Caco-2 (cell line): ENCODE measurements at regions not wholly inside any gene's neighbourhood (a gene's known extent, or its start where the extent isn't known, plus 50 kb on each side); places are given as distances from the start of the nearest gene placed in this dataset.

Source experiments
- BruUV-seq: library from RNA; stranded (reverse); fragments of 400-500 nt; replicated peaks from 2 replicates; lab custom pipeline; 2021; lab: Mats Ljungman, UMichigan
- CTCF ChIA-PET: fragments of 300-600 bp; sonication (Branson Sonifier 250); formaldehyde crosslinking; loops from one replicate; lab custom pipeline; 2022; ENCODE audit warnings: antibody characterized with exemption; lab: Charles Lee
- POLR2A ChIA-PET: fragments of 300-600 bp; sonication (Branson Sonifier 250); formaldehyde crosslinking; loops from one replicate; lab custom pipeline; 2022; ENCODE audit warnings: antibody characterized with exemption; lab: Charles Lee
- DNase-seq, 2 experiments: peaks; one replicate each; pipeline versions ENCODE4 v3.0.0 to v3.0.0-alpha.2; 2020 to 2022
- H3K27me3 ChIP-seq: replicated peaks from 2 replicates; pipeline ENCODE4 v1.6.0; 2011; ENCODE audit warnings: low read length; ENCODE audit not compliant: control insufficient read depth, insufficient read depth
- H3K36me3 ChIP-seq: 2 replicates; pipeline ENCODE4 v1.5.1; 2011; ENCODE audit warnings: low read length; ENCODE audit not compliant: control insufficient read depth, insufficient read depth
- H3K4me1 ChIP-seq: fragments of 250-450 bp; sonication (Bioruptor Pico); 2 replicates; pipeline ENCODE4 v1.5.1; 2020; ENCODE audit warnings: mild to moderate bottlenecking
- H3K4me3 ChIP-seq: 2 replicates; pipeline ENCODE4 v1.5.1; 2011; ENCODE audit warnings: low read depth, mild to moderate bottlenecking, control low read depth, low read length
- H3K9me3 ChIP-seq: fragments of 250-450 bp; sonication (Bioruptor Pico); 2 replicates; pipeline ENCODE4 v1.5.1; 2020; ENCODE audit warnings: mild to moderate bottlenecking, moderate library complexity
- H3K27ac Mint-ChIP-seq: one replicate; pipeline ENCODE4 v1.8.0; 2022; ENCODE audit warnings: mixed read lengths; ENCODE audit not compliant: unreplicated experiment
- H3K27me3 Mint-ChIP-seq: one replicate; pipeline ENCODE4 v1.8.0; 2022; ENCODE audit warnings: mixed read lengths; ENCODE audit not compliant: insufficient read depth, unreplicated experiment
- H3K36me3 Mint-ChIP-seq: one replicate; pipeline ENCODE4 v1.8.0; 2022; ENCODE audit warnings: mild to moderate bottlenecking, mixed read lengths; ENCODE audit not compliant: insufficient read depth, unreplicated experiment
- H3K4me1 Mint-ChIP-seq: one replicate; pipeline ENCODE4 v1.8.0; 2022; ENCODE audit warnings: low read depth, mixed read lengths; ENCODE audit not compliant: unreplicated experiment
- H3K4me3 Mint-ChIP-seq: one replicate; pipeline ENCODE4 v1.8.0; 2022; ENCODE audit warnings: mild to moderate bottlenecking, moderate library complexity, mixed read lengths; ENCODE audit not compliant: unreplicated experiment
- H3K9me3 Mint-ChIP-seq: one replicate; pipeline ENCODE4 v1.8.0; 2022; ENCODE audit warnings: mixed read lengths; ENCODE audit not compliant: unreplicated experiment
- intact Hi-C: fragments of 100-400 bp; cut with micrococcal nuclease; formaldehyde crosslinking; loops from one replicate; pipeline ENCODE4 v1.10.0; 2022; ENCODE audit not compliant: unreplicated experiment
- TF ChIP-seq, protein P1 (sequence below), 2 experiments: fragments of 200-600 bp in 1 of 2; IDR thresholded peaks; 1 replicate in 1 of 2; 2 replicates in 1 of 2; pipeline versions ENCODE4 v1.5.1 to v1.8.0; 2011 to 2022; ENCODE audit warnings: antibody characterized with exemption in 1 of 2, control low read depth in 1 of 2, inconsistent platforms in 1 of 2, low read depth in 1 of 2, low read length in 1 of 2, mild to moderate bottlenecking in 1 of 2, moderate library complexity in 1 of 2; ENCODE audit not compliant: insufficient read depth in 1 of 2, severe bottlenecking in 1 of 2, unreplicated experiment in 1 of 2

DNA sequence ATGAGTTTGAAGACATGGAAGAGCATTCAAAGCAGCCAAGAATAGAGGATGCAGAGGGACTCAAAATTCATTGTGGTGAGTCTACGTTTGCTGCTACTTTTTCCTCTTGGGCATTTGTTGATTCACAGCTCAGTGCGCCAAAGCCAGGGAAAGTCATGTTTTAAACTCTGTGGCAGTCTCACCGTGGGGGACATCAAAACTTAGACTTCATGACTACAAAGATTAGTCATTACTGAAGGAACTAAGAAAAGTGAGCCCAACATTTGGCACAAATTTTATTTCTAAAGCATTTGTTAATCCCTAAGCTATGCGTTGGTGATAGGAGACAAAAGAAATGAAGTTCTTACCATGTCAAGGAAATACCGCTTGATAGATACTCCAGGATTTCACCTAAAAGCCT is 73.7 kb upstream of the MTAP start:
- TF ChIP-seq, protein P1, sequence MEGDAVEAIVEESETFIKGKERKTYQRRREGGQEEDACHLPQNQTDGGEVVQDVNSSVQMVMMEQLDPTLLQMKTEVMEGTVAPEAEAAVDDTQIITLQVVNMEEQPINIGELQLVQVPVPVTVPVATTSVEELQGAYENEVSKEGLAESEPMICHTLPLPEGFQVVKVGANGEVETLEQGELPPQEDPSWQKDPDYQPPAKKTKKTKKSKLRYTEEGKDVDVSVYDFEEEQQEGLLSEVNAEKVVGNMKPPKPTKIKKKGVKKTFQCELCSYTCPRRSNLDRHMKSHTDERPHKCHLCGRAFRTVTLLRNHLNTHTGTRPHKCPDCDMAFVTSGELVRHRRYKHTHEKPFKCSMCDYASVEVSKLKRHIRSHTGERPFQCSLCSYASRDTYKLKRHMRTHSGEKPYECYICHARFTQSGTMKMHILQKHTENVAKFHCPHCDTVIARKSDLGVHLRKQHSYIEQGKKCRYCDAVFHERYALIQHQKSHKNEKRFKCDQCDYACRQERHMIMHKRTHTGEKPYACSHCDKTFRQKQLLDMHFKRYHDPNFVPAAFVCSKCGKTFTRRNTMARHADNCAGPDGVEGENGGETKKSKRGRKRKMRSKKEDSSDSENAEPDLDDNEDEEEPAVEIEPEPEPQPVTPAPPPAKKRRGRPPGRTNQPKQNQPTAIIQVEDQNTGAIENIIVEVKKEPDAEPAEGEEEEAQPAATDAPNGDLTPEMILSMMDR (IDR thresholded peaks at IDR 0.05; ENCODE audit: insufficient read depth in 1 of 2, low read depth in 1 of 2, low read length in 1 of 2, severe bottlenecking in 1 of 2, unreplicated experiment in 1 of 2), result no peak
- no TSS peak for BruUV-seq
- POLR2A ChIA-PET, result no interaction called here
- Histone ChIP-seq H3K27me3 (no peaks in the 10 kb centered on the region), H3K9me3 (no peaks in the 10 kb centered on the region), H3K4me1 (no peaks in the 10 kb centered on the region), H3K36me3 (no peaks in the 10 kb centered on the region), H3K4me3 (no peak overlapping the region)
- no peaks in the 10 kb centered on the region for H3K4me1 Mint-ChIP-seq
- CTCF ChIA-PET, result no interaction called here
- H3K27me3 Mint-ChIP-seq, result peaks cover under 1% of the 10 kb centered on the region
- H3K4me3 Mint-ChIP-seq, result no peak overlapping the region
- H3K27ac Mint-ChIP-seq, result no peak overlapping the region
- intact Hi-C loops, result no loop called here
- no peaks in the 10 kb centered on the region for H3K36me3 Mint-ChIP-seq
- no peaks in the 10 kb centered on the region for H3K9me3 Mint-ChIP-seq
- DNase-seq, result no peak

- H3K9me3 Mint-ChIP-seq, result no peaks in the 10 kb centered on the region
- BruUV-seq, result no TSS peak
- no peak overlapping the region for H3K4me3 ChIP-seq
- no peaks in the 10 kb centered on the region for H3K4me1 Mint-ChIP-seq
- H3K36me3 Mint-ChIP-seq, result no peaks in the 10 kb centered on the region
- H3K4me1 ChIP-seq, result no peaks in the 10 kb centered on the region
- H3K27me3 Mint-ChIP-seq, result no peaks in the 10 kb centered on the region
- H3K27ac Mint-ChIP-seq, result no peak overlapping the region
- DNase-seq, result no peak
- no peaks in the 10 kb centered on the region for H3K9me3 ChIP-seq
- H3K27me3 ChIP-seq, result no peaks in the 10 kb centered on the region
- H3K36me3 ChIP-seq, result no peaks in the 10 kb centered on the region
- POLR2A ChIA-PET, result no interaction called here
- CTCF ChIA-PET, result interaction anchor here (0.6 kb wide), 1 partner anchor 258 kb away, joined by 5 read pairs; no protein-coding TSS in a partner anchor
- no peak overlapping the region for H3K4me3 Mint-ChIP-seq
- intact Hi-C loops, result no loop called here
- TF ChIP-seq, protein P1 (IDR thresholded peaks at IDR 0.05; ENCODE audit: insufficient read depth in 1 of 2, low read depth in 1 of 2, low read length in 1 of 2, severe bottlenecking in 1 of 2, unreplicated experiment in 1 of 2), result no peak
Observed at GRCh38 chr9:21729648-21730047, 72.8 kb upstream of the MTAP start.

- H3K27me3 Mint-ChIP-seq, result no peaks in the 10 kb centered on the region
- TF ChIP-seq, protein P1 (IDR thresholded peaks at IDR 0.05; ENCODE audit: insufficient read depth in 1 of 2, low read depth in 1 of 2, low read length in 1 of 2, severe bottlenecking in 1 of 2, unreplicated experiment in 1 of 2), result no peak
- H3K4me1 Mint-ChIP-seq, result no peaks in the 10 kb centered on the region
- H3K9me3 Mint-ChIP-seq, result no peaks in the 10 kb centered on the region
- DNase-seq, result no peak
- ChIA-PET CTCF (no interaction called here), POLR2A (no interaction called here)
- H3K4me3 ChIP-seq, result no peak overlapping the region
- H3K4me3 Mint-ChIP-seq, result no peak overlapping the region
- BruUV-seq, result no TSS peak
- no peaks in the 10 kb centered on the region for H3K36me3 Mint-ChIP-seq
- intact Hi-C loops, result no loop called here
- H3K4me1 ChIP-seq, result no peaks in the 10 kb centered on the region
- no peaks in the 10 kb centered on the region for H3K27me3 ChIP-seq
- H3K9me3 ChIP-seq, result no peaks in the 10 kb centered on the region
- H3K27ac Mint-ChIP-seq, result no peak overlapping the region
- H3K36me3 ChIP-seq, result no peaks in the 10 kb centered on the region
Observed at GRCh38 chr9:21730899-21731298, 71.5 kb upstream of the MTAP start.
